RWPE2 (cell line): ENCODE measurements at regions not wholly inside any gene's neighbourhood (a gene's known extent, or its start where the extent isn't known, plus 50 kb on each side); places are given as distances from the start of the nearest gene placed in this dataset.

ENCODE experiments used
- ATAC-seq: fragments of 200-7000 bp; cut with Tn5 transposase; 3 replicates; pipeline ENCODE4 v1.9.1; 2021; ENCODE audit warnings: low read depth
- DNase-seq: peaks from one replicate; pipeline ENCODE4 v3.0.0-alpha.2; 2020; ENCODE audit warnings: low spot score
- H3K27ac ChIP-seq: fragments of 450-650 bp; 2 replicates; pipeline ENCODE4 v1.5.1; 2017; ENCODE audit warnings: mild to moderate bottlenecking; ENCODE audit not compliant: poor library complexity, severe bottlenecking
- H3K27me3 ChIP-seq: fragments of 250-450 bp; sonication (Bioruptor Pico); 2 replicates; pipeline ENCODE4 v1.5.1; 2021; ENCODE audit warnings: mild to moderate bottlenecking, moderate library complexity; ENCODE audit not compliant: insufficient read depth, poor library complexity, severe bottlenecking
- H3K36me3 ChIP-seq: fragments of 250-450 bp; sonication (Bioruptor Pico); 2 replicates; pipeline ENCODE4 v1.5.1; 2020; ENCODE audit warnings: low read depth, mild to moderate bottlenecking, moderate library complexity
- H3K4me1 ChIP-seq: fragments of 250-450 bp; sonication (Bioruptor Pico); 2 replicates; pipeline ENCODE4 v1.5.1; 2021; ENCODE audit warnings: mild to moderate bottlenecking, moderate library complexity; ENCODE audit not compliant: insufficient read depth, poor library complexity, severe bottlenecking
- H3K4me3 ChIP-seq: fragments of 250-450 bp; sonication (Bioruptor Pico); 2 replicates; pipeline ENCODE4 v1.5.1; 2021; ENCODE audit warnings: mild to moderate bottlenecking, moderate library complexity; ENCODE audit not compliant: severe bottlenecking
- H3K9me3 ChIP-seq: fragments of 250-450 bp; sonication (Bioruptor Pico); 2 replicates; pipeline ENCODE4 v1.5.1; 2021; ENCODE audit warnings: mild to moderate bottlenecking, moderate library complexity; ENCODE audit not compliant: severe bottlenecking
- TF ChIP-seq, protein P1 (sequence below): fragments of 450-650 bp; IDR thresholded peaks from one replicate; pipeline ENCODE4 v1.5.1; 2017; ENCODE audit warnings: mild to moderate bottlenecking, moderate library complexity; ENCODE audit not compliant: poor library complexity, severe bottlenecking

- ATAC-seq: no peak
- H3K4me3 ChIP-seq: no peak overlapping the region
- H3K9me3 ChIP-seq: no peaks in the 10 kb centered on the region
- no peak overlapping the region for H3K27ac ChIP-seq
- DNase-seq: no peak
- H3K36me3 ChIP-seq: no peaks in the 10 kb centered on the region
- TF ChIP-seq, protein P1, sequence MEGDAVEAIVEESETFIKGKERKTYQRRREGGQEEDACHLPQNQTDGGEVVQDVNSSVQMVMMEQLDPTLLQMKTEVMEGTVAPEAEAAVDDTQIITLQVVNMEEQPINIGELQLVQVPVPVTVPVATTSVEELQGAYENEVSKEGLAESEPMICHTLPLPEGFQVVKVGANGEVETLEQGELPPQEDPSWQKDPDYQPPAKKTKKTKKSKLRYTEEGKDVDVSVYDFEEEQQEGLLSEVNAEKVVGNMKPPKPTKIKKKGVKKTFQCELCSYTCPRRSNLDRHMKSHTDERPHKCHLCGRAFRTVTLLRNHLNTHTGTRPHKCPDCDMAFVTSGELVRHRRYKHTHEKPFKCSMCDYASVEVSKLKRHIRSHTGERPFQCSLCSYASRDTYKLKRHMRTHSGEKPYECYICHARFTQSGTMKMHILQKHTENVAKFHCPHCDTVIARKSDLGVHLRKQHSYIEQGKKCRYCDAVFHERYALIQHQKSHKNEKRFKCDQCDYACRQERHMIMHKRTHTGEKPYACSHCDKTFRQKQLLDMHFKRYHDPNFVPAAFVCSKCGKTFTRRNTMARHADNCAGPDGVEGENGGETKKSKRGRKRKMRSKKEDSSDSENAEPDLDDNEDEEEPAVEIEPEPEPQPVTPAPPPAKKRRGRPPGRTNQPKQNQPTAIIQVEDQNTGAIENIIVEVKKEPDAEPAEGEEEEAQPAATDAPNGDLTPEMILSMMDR: no peak
- H3K4me1 ChIP-seq: peaks cover 5% of the 10 kb centered on the region
- H3K27me3 ChIP-seq: no peaks in the 10 kb centered on the region
These were observed 52.5 kb upstream of the NBL1 start for GRCh38 chr1:19591482-19592091.

DNA sequence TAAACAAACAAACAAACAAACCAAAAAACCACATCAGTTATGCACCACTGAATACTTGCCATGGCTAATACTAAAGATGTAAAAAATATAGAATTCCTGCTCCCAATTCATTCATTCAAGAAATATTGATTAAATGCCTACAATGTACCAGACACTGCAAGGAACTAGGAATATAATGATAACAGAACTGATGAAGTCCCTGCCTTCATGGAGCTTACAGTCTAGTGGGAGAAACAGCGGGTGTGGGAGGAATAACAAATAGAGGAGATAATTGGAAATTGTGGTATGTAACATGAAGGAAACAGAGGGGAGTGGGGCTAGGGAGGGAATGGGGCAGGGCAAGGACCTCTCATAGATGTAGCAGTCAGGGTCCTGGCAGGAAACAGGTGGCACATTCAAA is 58.6 kb upstream of the NBL1 start:
- DNase-seq: no peak
- H3K9me3 ChIP-seq: no peaks in the 10 kb centered on the region
- no peak overlapping the region for H3K27ac ChIP-seq
- no peaks in the 10 kb centered on the region for H3K4me1 ChIP-seq
- H3K27me3 ChIP-seq: no peaks in the 10 kb centered on the region
- TF ChIP-seq, protein P1: no peak
- H3K4me3 ChIP-seq: no peak overlapping the region
- ATAC-seq: no peak
- H3K36me3 ChIP-seq: no peaks in the 10 kb centered on the region

- Histone ChIP-seq H3K9me3 (no peaks in the 10 kb centered on the region), H3K4me3 (no peak overlapping the region), H3K27ac (no peak overlapping the region), H3K36me3 (no peaks in the 10 kb centered on the region), H3K4me1 (no peaks in the 10 kb centered on the region), H3K27me3 (no peaks in the 10 kb centered on the region)
- ATAC-seq: peak; percentile 76
- TF ChIP-seq, protein P1: peak; percentile 73
- DNase-seq: no peak
These were observed 61.8 kb upstream of the NBL1 start for GRCh38 chr1:19582318-19582717.

- H3K4me1 ChIP-seq: no peaks in the 10 kb centered on the region
- no peaks in the 10 kb centered on the region for H3K9me3 ChIP-seq
- DNase-seq: no peak
- no peaks in the 10 kb centered on the region for H3K36me3 ChIP-seq
- TF ChIP-seq, protein P1: no peak
- H3K27me3 ChIP-seq: no peaks in the 10 kb centered on the region
- H3K4me3 ChIP-seq: no peak overlapping the region
- no peak for ATAC-seq
- no peak overlapping the region for H3K27ac ChIP-seq
These were observed 62.7 kb upstream of the NBL1 start for GRCh38 chr1:19581381-19581780.

DNA sequence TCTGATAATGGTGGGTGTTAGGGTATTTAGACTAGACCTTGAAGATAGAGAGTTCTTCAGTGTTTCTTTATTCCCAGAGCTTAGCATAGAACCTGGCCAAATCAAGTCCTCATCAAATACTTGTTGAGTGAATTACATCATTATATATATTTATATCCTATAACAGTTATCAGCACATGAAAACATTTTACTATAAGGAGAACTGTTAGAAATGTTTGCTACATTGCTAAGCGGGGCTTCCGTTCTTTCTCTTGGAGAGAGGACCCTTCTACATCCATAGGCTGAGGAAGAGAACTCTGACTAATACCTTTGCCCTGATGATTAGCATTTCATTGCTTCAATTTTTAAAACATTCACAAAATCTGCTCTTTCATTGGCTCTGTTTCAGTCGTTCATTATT is 66.5 kb upstream of the NBL1 start:
- Histone ChIP-seq H3K27ac (no peak overlapping the region), H3K4me1 (no peaks in the 10 kb centered on the region), H3K4me3 (no peak overlapping the region), H3K36me3 (no peaks in the 10 kb centered on the region), H3K27me3 (no peaks in the 10 kb centered on the region), H3K9me3 (no peaks in the 10 kb centered on the region)
- TF ChIP-seq, protein P1: no peak
- no peak for ATAC-seq
- DNase-seq: no peak
